SH-SY5Y (cell line): ENCODE measurements at regions not wholly inside any gene's neighbourhood (a gene's known extent, or its start where the extent isn't known, plus 50 kb on each side); places are given as distances from the start of the nearest gene placed in this dataset.

Experiments used
- GATA2 ChIP-seq: IDR thresholded peaks from 2 replicates; pipeline ENCODE4 v1.6.1; 2011; ENCODE audit warnings: mild to moderate bottlenecking, low read depth, low read length
- GATA3 ChIP-seq: IDR thresholded peaks from 2 replicates; pipeline ENCODE4 v1.6.1; 2011; ENCODE audit warnings: low read depth, mild to moderate bottlenecking, low read length, moderate library complexity

DNA sequence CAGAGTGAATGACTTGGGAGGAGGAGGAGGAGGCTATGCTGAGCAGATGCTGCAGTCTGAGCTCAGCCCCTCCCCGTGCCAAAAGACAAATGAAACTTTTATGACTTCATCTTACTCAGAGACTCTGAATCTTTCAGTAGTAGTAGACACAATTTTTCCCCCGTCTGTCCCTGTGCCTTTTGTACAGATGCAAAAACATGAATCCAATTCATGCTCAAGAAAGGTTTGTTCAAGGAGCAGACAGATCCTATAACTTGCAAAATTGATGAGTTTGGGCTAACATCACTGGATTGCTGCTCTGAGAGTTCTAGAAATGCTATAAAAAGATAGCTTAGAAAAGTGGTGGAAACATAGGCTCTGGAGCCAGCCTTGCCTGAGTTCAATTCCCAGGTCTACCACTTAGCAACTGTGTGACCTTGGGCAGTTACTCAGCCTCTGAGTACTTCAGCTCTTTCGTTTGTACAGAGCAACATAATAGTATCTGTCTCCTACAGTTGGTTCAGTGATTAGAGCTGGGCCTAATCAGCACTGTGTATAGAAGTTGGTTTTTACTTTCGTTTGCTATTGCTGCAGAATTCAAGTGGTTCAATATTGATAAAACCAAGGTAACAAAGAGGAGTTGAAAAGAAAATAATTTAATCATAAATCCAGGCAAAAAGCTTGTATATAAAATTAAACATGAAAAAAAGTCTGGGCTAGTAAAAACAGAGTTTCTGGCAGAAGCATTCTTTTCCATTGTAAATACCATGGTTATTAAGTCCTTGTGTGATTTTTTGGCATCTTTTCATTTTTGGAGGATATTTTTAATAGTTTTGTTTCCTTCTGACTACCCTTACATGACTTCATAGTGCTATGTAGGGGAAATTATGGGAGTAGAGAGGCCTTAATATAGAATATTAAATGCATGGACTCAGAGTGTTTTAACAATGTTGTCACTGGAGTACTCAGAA is 174.2 kb upstream of the ZNF32 start:
- TF ChIP-seq GATA3, result no peak
- no peak for TF ChIP-seq GATA2
